ENCODE measurements at regions not wholly inside any gene's neighbourhood (a gene's known extent, or its start where the extent isn't known, plus 50 kb on each side); places are given as distances from the start of the nearest gene placed in this dataset.

- H3K18ac ChIP-seq (ENCODE audit: low read depth, low read length) = no peak overlapping the region
- dilution Hi-C loops (cut with HindIII; ENCODE audit: low sequenced_read_pairs, unreplicated experiment) (no loop called here), in situ Hi-C loops (cut with MboI; ENCODE audit: low sequenced_read_pairs) (no loop called here), intact Hi-C loops (cut with micrococcal nuclease) (no loop called here)
- no peak for TF ChIP-seq CEBPB (IDR thresholded peaks at IDR 0.05; ENCODE audit: low read depth, low read length)
- no peak for TF ChIP-seq USF2 (IDR thresholded peaks at IDR 0.05; ENCODE audit: low read depth, low read length)
- no peak for TF ChIP-seq NFE2L2 (IDR thresholded peaks at IDR 0.05; ENCODE audit: low read depth, low read length)
- no peak for TF ChIP-seq FOS (IDR thresholded peaks at IDR 0.05; ENCODE audit: low read depth, low read length)
- TF ChIP-seq SMC3 (IDR thresholded peaks at IDR 0.05; ENCODE audit: low read depth, low read length) = no peak
- no peak for TF ChIP-seq CHD1 (IDR thresholded peaks at IDR 0.05; ENCODE audit: low read depth, low read length)
- no peak for TF ChIP-seq MXI1 (IDR thresholded peaks at IDR 0.05; ENCODE audit: borderline replicate concordance, low read depth, low read length)
- no peak for TF ChIP-seq MAFK (IDR thresholded peaks at IDR 0.05; ENCODE audit: low read depth, low read length)
- no peak overlapping the region for H3K27ac ChIP-seq (ENCODE audit: insufficient read depth, low read length)
- H2AFZ ChIP-seq (replicated peaks; ENCODE audit: low read length, poor library complexity) = no peak overlapping the region
- H4K20me1 ChIP-seq (ENCODE audit: insufficient read depth, low read length) = no peaks in the 10 kb centered on the region
- no peak overlapping the region for H2AK5ac ChIP-seq (ENCODE audit: low read depth, low read length)
- H2BK15ac ChIP-seq (ENCODE audit: low read depth, low read length) = no peak overlapping the region
- H3K4me1 ChIP-seq (ENCODE audit: control insufficient read depth, insufficient read depth, low read length) = no peaks in the 10 kb centered on the region
- H3K14ac ChIP-seq (replicated peaks; ENCODE audit: low read depth, low read length) = no peak overlapping the region
- POLR2A ChIA-PET (ENCODE audit: unreplicated experiment) = no interaction called here
- no peak overlapping the region for H2BK5ac ChIP-seq (ENCODE audit: low read depth, low read length, poor library complexity, severe bottlenecking)
- H2BK120ac ChIP-seq (ENCODE audit: low read depth, low read length) = no peak overlapping the region
- DNase-seq = no peak
- H3K36me3 ChIP-seq (ENCODE audit: control insufficient read depth, insufficient read depth, low read length) = no peaks in the 10 kb centered on the region
- peaks cover 27% of the 10 kb centered on the region for H3K9me3 ChIP-seq (ENCODE audit: control insufficient read depth, insufficient read depth, low read length)
- H2AK9ac ChIP-seq (replicated peaks; ENCODE audit: low read depth, low read length, poor library complexity) = no peak overlapping the region
- no TSS peak for BruUV-seq (replicated peaks)
- H4K91ac ChIP-seq (ENCODE audit: insufficient read depth, low read depth, low read length) = no peak overlapping the region
- no peaks in the 10 kb centered on the region for H3K79me1 ChIP-seq (ENCODE audit: low read depth in 1 of 2, low read length in 2 of 2)
- no peak overlapping the region for H2BK20ac ChIP-seq (ENCODE audit: low read depth, low read length)
- H4K8ac ChIP-seq (ENCODE audit: low read depth in 2 of 2, low read length in 2 of 2) = no peak overlapping the region
- H3K56ac ChIP-seq (ENCODE audit: extremely low read depth, insufficient read depth, low read length) = no peak overlapping the region
- H3K9me1 ChIP-seq (ENCODE audit: insufficient read depth, low read length) = no peaks in the 10 kb centered on the region
- H3K9ac ChIP-seq (ENCODE audit: low read depth, low read length) = no peak overlapping the region
- H4K5ac ChIP-seq (ENCODE audit: low read depth, low read length) = no peak overlapping the region
- H3K23ac ChIP-seq (ENCODE audit: low read depth, low read length) = no peak overlapping the region
- no peak overlapping the region for H3K4me3 ChIP-seq (ENCODE audit: insufficient read depth, low read depth, low read length)
- no peak for ATAC-seq (ENCODE audit: low read depth)
- no CpG with 5 or more reads among the region's 3 CpGs for WGBS, 2 experiments (ENCODE audit: extremely low coverage in 2 of 2, insufficient read length in 1 of 2)
- no peak overlapping the region for H3K4me2 ChIP-seq (ENCODE audit: low read depth, low read length)
- CTCF ChIA-PET = no interaction called here
- no peak overlapping the region for H3K4ac ChIP-seq (ENCODE audit: low read depth, low read length)
- H3K27me3 ChIP-seq (ENCODE audit: control insufficient read depth, insufficient read depth, low read length) = no peaks in the 10 kb centered on the region
Measured at GRCh38 chr21:40905251-40905650, 58.3 kb upstream of the DSCAM start.
